H1 (cell line): ENCODE measurements at regions not wholly inside any gene's neighbourhood (a gene's known extent, or its start where the extent isn't known, plus 50 kb on each side); places are given as distances from the start of the nearest gene placed in this dataset.

Experiments
- CTCF ChIA-PET: fragments of 300-600 bp; sonication (Branson Sonifier 250); formaldehyde crosslinking; loops from one replicate; lab custom pipeline; 2021; ENCODE audit not compliant: partially characterized antibody; lab: Charles Lee
- POLR2A ChIA-PET: fragments of 300-600 bp; sonication (Branson Sonifier 250); formaldehyde crosslinking; loops from one replicate; lab custom pipeline; 2021; ENCODE audit warnings: inconsistent platforms; ENCODE audit not compliant: partially characterized antibody; lab: Charles Lee
- DNase-seq, 2 experiments: peaks; one replicate each; pipeline versions ENCODE4 v3.0.0 to v3.0.0-alpha.2; 2010 to 2022; ENCODE audit warnings: low spot score in 2 of 2, low read depth in 1 of 2, mixed read lengths in 1 of 2
- FAIRE-seq: peaks from 2 replicates; lab custom pipeline; 2011; peaks lifted over from hg19 to GRCh38; lab: Jason Lieb, UNC
- H2AFZ ChIP-seq: 2 replicates; pipeline ENCODE4 v1.8.1; 2012; ENCODE audit warnings: low read length, inconsistent platforms
- H2AK5ac ChIP-seq: 2 replicates; pipeline ENCODE4 v1.6.1; 2013; ENCODE audit warnings: low read depth, low read length
- H2BK120ac ChIP-seq: replicated peaks from 2 replicates; pipeline ENCODE3; 2013; ENCODE audit warnings: low read depth, low read length, inconsistent platforms
- H2BK12ac ChIP-seq: 2 replicates; pipeline ENCODE4 v1.6.1; 2013; ENCODE audit warnings: low read depth, low read length
- H2BK15ac ChIP-seq: 2 replicates; pipeline ENCODE4 v1.6.1; 2013; ENCODE audit warnings: low read length
- H2BK20ac ChIP-seq: 2 replicates; pipeline ENCODE4 v1.6.1; 2013; ENCODE audit warnings: low read length
- H2BK5ac ChIP-seq: 2 replicates; pipeline ENCODE4 v1.6.1; 2013; ENCODE audit warnings: low read depth, low read length
- H3K14ac ChIP-seq: 2 replicates; pipeline ENCODE4 v1.6.1; 2013; ENCODE audit warnings: inconsistent platforms; ENCODE audit not compliant: insufficient read length
- H3K18ac ChIP-seq: 2 replicates; pipeline ENCODE4 v1.6.1; 2013; ENCODE audit warnings: low read length; ENCODE audit errors: extremely low read depth
- H3K23ac ChIP-seq: 2 replicates; pipeline ENCODE4 v1.6.1; 2013; ENCODE audit warnings: inconsistent platforms; ENCODE audit not compliant: insufficient read length
- H3K23me2 ChIP-seq: 2 replicates; pipeline ENCODE4 v1.6.1; 2013; ENCODE audit warnings: low read depth, low read length
- H3K27ac ChIP-seq: 2 replicates; pipeline ENCODE4 v1.6.1; 2011; ENCODE audit warnings: low read depth, low read length, inconsistent platforms
- H3K27me3 ChIP-seq, 4 experiments: replicated peaks in 1 of 4; 1 replicate in 1 of 4; 2 replicates in 3 of 4; pipeline versions ENCODE4 v1.6.1 to v1.8.1; 2011 to 2013; ENCODE audit warnings: low read length in 3 of 4, mild to moderate bottlenecking in 3 of 4, inconsistent platforms in 2 of 4, mixed read lengths in 2 of 4, moderate library complexity in 1 of 4; ENCODE audit not compliant: control insufficient read depth in 3 of 4, insufficient read depth in 3 of 4; ENCODE audit errors: extremely low read depth in 1 of 4
- H3K36me3 ChIP-seq, 4 experiments: 2 replicates each; pipeline versions ENCODE4 v1.6.1 to v1.8.1; 2011 to 2013; ENCODE audit warnings: mild to moderate bottlenecking in 4 of 4, low read length in 3 of 4, moderate library complexity in 2 of 4, control low read depth in 1 of 4, inconsistent platforms in 1 of 4; ENCODE audit not compliant: insufficient read depth in 4 of 4, control insufficient read depth in 2 of 4
- H3K4ac ChIP-seq: replicated peaks from 2 replicates; pipeline ENCODE3; 2013; ENCODE audit warnings: low read length, low read depth, mixed read lengths, inconsistent platforms; ENCODE audit not compliant: insufficient read length
- H3K4me1 ChIP-seq, 4 experiments: replicated peaks in 1 of 4; 1 replicate in 1 of 4; 2 replicates in 3 of 4; pipeline versions ENCODE4 v1.6.1 to v1.8.1; 2011 to 2013; ENCODE audit warnings: low read length in 3 of 4, inconsistent platforms in 2 of 4, mixed read lengths in 1 of 4; ENCODE audit not compliant: insufficient read depth in 4 of 4, control insufficient read depth in 3 of 4
- H3K4me2 ChIP-seq, 2 experiments: 2 replicates each; pipeline versions ENCODE4 v1.6.1 to v1.8.1; 2011 to 2013; ENCODE audit warnings: low read depth in 2 of 2, low read length in 2 of 2, control low read depth in 1 of 2, inconsistent platforms in 1 of 2, mild to moderate bottlenecking in 1 of 2; ENCODE audit not compliant: insufficient read depth in 1 of 2
- H3K4me3 ChIP-seq, 4 experiments: fragments of 200-600, 300-600 bp in 1 of 4; sonication (generic), shearing (Covaris generic), sonication (Bioruptor Twin) in 1 of 4; 2 replicates each; pipeline versions ENCODE4 v1.5.1 to v1.8.1; 2011 to 2016; ENCODE audit warnings: low read length in 4 of 4, low read depth in 3 of 4, control low read depth in 2 of 4, inconsistent platforms in 2 of 4, mild to moderate bottlenecking in 2 of 4, mixed read lengths in 1 of 4, moderate library complexity in 1 of 4; ENCODE audit not compliant: insufficient read depth in 2 of 4; ENCODE audit errors: extremely low read depth in 1 of 4
- H3K56ac ChIP-seq: replicated peaks from 2 replicates; pipeline ENCODE3; 2013; ENCODE audit warnings: low read depth, mild to moderate bottlenecking, mixed read lengths, low read length, inconsistent platforms; ENCODE audit not compliant: insufficient read length
- H3K79me1 ChIP-seq: 2 replicates; pipeline ENCODE4 v1.6.1; 2013; ENCODE audit warnings: low read depth, low read length, control low read depth
- H3K79me2 ChIP-seq, 2 experiments: 2 replicates each; pipeline versions ENCODE4 v1.6.1 to v1.8.1; 2012 to 2013; ENCODE audit warnings: low read length in 2 of 2, mild to moderate bottlenecking in 2 of 2, inconsistent platforms in 1 of 2; ENCODE audit not compliant: insufficient read depth in 2 of 2, control insufficient read depth in 1 of 2
- H3K9ac ChIP-seq, 4 experiments: replicated peaks in 1 of 4; 1 replicate in 1 of 4; 2 replicates in 3 of 4; pipeline versions ENCODE4 v1.6.1 to v1.8.1; 2011 to 2013; ENCODE audit warnings: low read depth in 3 of 4, low read length in 3 of 4, control low read depth in 2 of 4, mild to moderate bottlenecking in 2 of 4, moderate library complexity in 2 of 4, inconsistent platforms in 1 of 4; ENCODE audit errors: extremely low read depth in 1 of 4
- H3K9me3 ChIP-seq, 2 experiments: 2 replicates each; pipeline versions ENCODE4 v1.6.1 to v1.8.1; 2012 to 2013; ENCODE audit warnings: mild to moderate bottlenecking in 2 of 2, moderate library complexity in 2 of 2, control low read depth in 1 of 2, inconsistent platforms in 1 of 2, low read depth in 1 of 2, low read length in 1 of 2, mixed read lengths in 1 of 2; ENCODE audit not compliant: insufficient read depth in 2 of 2
- H4K20me1 ChIP-seq, 2 experiments: replicated peaks in 1 of 2; 2 replicates each; pipeline versions ENCODE3 to v1.8.1; 2011 to 2013; ENCODE audit warnings: inconsistent platforms in 2 of 2, low read length in 2 of 2, mild to moderate bottlenecking in 1 of 2; ENCODE audit not compliant: insufficient read depth in 2 of 2, control insufficient read depth in 1 of 2
- H4K5ac ChIP-seq: 2 replicates; pipeline ENCODE4 v1.6.1; 2013; ENCODE audit warnings: low read length, low read depth, mixed read lengths, inconsistent platforms; ENCODE audit not compliant: insufficient read length
- H4K8ac ChIP-seq: 2 replicates; pipeline ENCODE4 v1.8.0; 2013; ENCODE audit warnings: mild to moderate bottlenecking, moderate library complexity, low read length, inconsistent platforms; ENCODE audit not compliant: insufficient read depth; ENCODE audit errors: extremely low read depth
- H4K91ac ChIP-seq: replicated peaks from 2 replicates; pipeline ENCODE3; 2013; ENCODE audit warnings: low read length, mixed read lengths, inconsistent platforms; ENCODE audit not compliant: insufficient read length
- BRCA1 ChIP-seq: IDR thresholded peaks from 2 replicates; pipeline ENCODE4 v1.6.1; 2012; ENCODE audit warnings: low read depth, low read length, improper control_type of control experiment
- CBX5 ChIP-seq: fragments of 300-800, 300-1000 bp; sonication (generic); IDR thresholded peaks from 2 replicates; pipeline ENCODE4 v1.7.1; 2016; ENCODE audit warnings: antibody characterized with exemption, low read length, low read depth
- CTBP2 ChIP-seq: IDR thresholded peaks from 2 replicates; pipeline ENCODE4 v1.7.0; 2011; ENCODE audit warnings: borderline replicate concordance, mild to moderate bottlenecking, moderate library complexity, mixed read lengths, low read length; ENCODE audit not compliant: insufficient read depth, insufficient read length
- GABPA ChIP-seq: IDR thresholded peaks from 2 replicates; pipeline ENCODE4 v1.6.1; 2011; ENCODE audit warnings: mild to moderate bottlenecking, low read length, moderate library complexity, borderline replicate concordance; ENCODE audit not compliant: insufficient read depth
- KDM1A ChIP-seq: fragments of 200-600, 300-600 bp; sonication (generic); IDR thresholded peaks from 2 replicates; pipeline ENCODE4 v1.7.1; 2016; ENCODE audit warnings: mild to moderate bottlenecking, low read length, borderline replicate concordance
- POLR2A ChIP-seq, 2 experiments: IDR thresholded peaks; 1 replicate in 1 of 2; 2 replicates in 1 of 2; pipeline ENCODE4 v1.6.1; 2011; ENCODE audit warnings: low read depth in 2 of 2, low read length in 2 of 2, mild to moderate bottlenecking in 2 of 2; ENCODE audit errors: control extremely low read depth in 1 of 2
- POLR2AphosphoS5 ChIP-seq: IDR thresholded peaks from 2 replicates; pipeline ENCODE4 v1.6.1; 2011; ENCODE audit warnings: low read depth, low read length
- POU5F1 ChIP-seq: IDR thresholded peaks from 2 replicates; pipeline ENCODE4 v1.6.1; 2011; ENCODE audit warnings: low read depth, mild to moderate bottlenecking, low read length, moderate library complexity
- RAD21 ChIP-seq, 2 experiments: IDR thresholded peaks in 1 of 2; conservative IDR thresholded peaks in 1 of 2; 2 replicates each; pipeline ENCODE4 v1.6.1; 2011; ENCODE audit warnings: low read depth in 2 of 2, low read length in 2 of 2, improper control_type of control experiment in 1 of 2, inconsistent platforms in 1 of 2, mild to moderate bottlenecking in 1 of 2, moderate library complexity in 1 of 2
- RXRA ChIP-seq: IDR thresholded peaks from 2 replicates; pipeline ENCODE4 v1.6.1; 2011; ENCODE audit warnings: low read depth, mild to moderate bottlenecking, low read length, moderate library complexity; ENCODE audit not compliant: insufficient read depth
- SP1 ChIP-seq: IDR thresholded peaks from 2 replicates; pipeline ENCODE4 v1.6.1; 2011; ENCODE audit warnings: low read depth, low read length
- SRF ChIP-seq: IDR thresholded peaks from 2 replicates; pipeline ENCODE4 v1.6.1; 2011; ENCODE audit warnings: mild to moderate bottlenecking, low read depth, low read length, moderate library complexity
- SUZ12 ChIP-seq: fragments of 200-600 bp; sonication (generic); IDR thresholded peaks from 2 replicates; pipeline ENCODE4 v1.6.1; 2012; ENCODE audit warnings: mild to moderate bottlenecking, inconsistent platforms, low read length, moderate library complexity, mixed read lengths
- TBP ChIP-seq: IDR thresholded peaks from 2 replicates; pipeline ENCODE4 v1.6.1; 2011; ENCODE audit warnings: low read depth, low read length, improper control_type of control experiment
- ZNF274 ChIP-seq: IDR thresholded peaks from 2 replicates; pipeline ENCODE4 v1.7.0; 2012; ENCODE audit warnings: low read length, borderline replicate concordance; ENCODE audit errors: extremely low read depth
- WGBS, 2 experiments: shearing (Covaris generic) in 1 of 2; methylation state at CpG; one replicate each; pipeline versions ENCODE4 v1.1.6 to v1.1.7; 2013 to 2015; ENCODE audit warnings: low lambda C conversion rate in 2 of 2, mixed read lengths in 2 of 2, inconsistent platforms in 1 of 2, low coverage in 1 of 2, missing lambda C conversion rate in 1 of 2; ENCODE audit not compliant: insufficient replicate concordance in 2 of 2, insufficient coverage in 1 of 2, insufficient read length in 1 of 2; ENCODE audit errors: extremely low coverage in 1 of 2, missing lambda C conversion rate in 1 of 2; 5-methylcytosine and 5-hydroxymethylcytosine counted together

DNA sequence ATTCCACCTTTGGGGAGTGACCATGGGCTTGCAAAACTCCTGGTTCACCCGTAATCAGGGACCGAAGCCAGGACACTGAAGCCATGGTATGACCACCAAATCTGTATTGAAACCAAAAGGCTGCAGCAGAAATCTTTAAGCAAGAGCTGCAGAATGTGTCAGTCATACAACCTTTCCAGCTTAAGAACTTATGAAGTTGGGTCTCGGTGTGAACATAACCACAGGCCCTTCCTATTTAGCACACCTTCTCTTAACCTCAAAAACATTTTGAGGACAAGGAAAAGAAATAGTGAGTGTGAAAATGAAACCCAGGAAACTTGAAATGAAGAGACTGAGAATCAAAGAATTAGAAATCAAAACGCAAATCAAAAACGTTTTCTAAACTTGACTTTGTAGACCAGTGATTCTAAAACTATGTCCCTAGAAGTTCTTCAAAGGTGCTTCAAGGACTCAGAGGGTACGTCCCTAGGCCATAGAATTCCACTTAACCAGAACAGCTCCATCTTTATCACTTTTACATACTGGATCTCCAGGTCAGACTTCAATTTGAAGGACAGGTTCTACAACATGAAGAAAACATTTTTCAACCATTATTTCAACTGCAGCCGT is 231.6 kb upstream of the GRIP1 start:
- no peaks in the 10 kb centered on the region; the same call in 1 of the 2 replicates for H3K79me1 ChIP-seq
- no peak for FAIRE-seq
- H2BK15ac ChIP-seq: no peak overlapping the region
- no peak overlapping the region for H3K18ac ChIP-seq
- H3K56ac ChIP-seq: no peak overlapping the region
- H3K4me3 ChIP-seq: no peak overlapping the region
- 90% methylated on average over 7 of the region's 7 CpGs; no CpG with 5 or more reads in 1 of the 2 experiments for WGBS, 2 experiments
- H4K20me1 ChIP-seq: no peaks in the 10 kb centered on the region
- H4K91ac ChIP-seq: no peak overlapping the region
- ChIA-PET POLR2A (no interaction called here), CTCF (interaction anchor here (0.9 kb wide), 2 partner anchors 27 to 34 kb away, joined by 3 read pairs; no protein-coding TSS in a partner anchor)
- H3K14ac ChIP-seq: no peak overlapping the region
- no peaks in the 10 kb centered on the region for H3K27me3 ChIP-seq
- no peak overlapping the region for H3K4ac ChIP-seq
- H3K9ac ChIP-seq: no peak overlapping the region
- H3K27ac ChIP-seq: no peak overlapping the region
- no peak overlapping the region for H2AFZ ChIP-seq
- no peak overlapping the region for H3K23ac ChIP-seq
- H3K9me3 ChIP-seq: no peaks in the 10 kb centered on the region
- no peak overlapping the region for H2BK120ac ChIP-seq
- H2BK12ac ChIP-seq: no peak overlapping the region
- no peak overlapping the region for H4K8ac ChIP-seq
- DNase-seq: no peak
- H2BK20ac ChIP-seq: no peak overlapping the region
- H3K36me3 ChIP-seq: no peaks in the 10 kb centered on the region
- H4K5ac ChIP-seq: no peak overlapping the region
- H2BK5ac ChIP-seq: no peak overlapping the region
- H3K4me1 ChIP-seq: peaks cover 0 to 4% (median 0%) of the 10 kb centered on the region in 4 experiments; a peak in 1 of 7 replicates
- H3K23me2 ChIP-seq: no peaks in the 10 kb centered on the region
- 0 out of 4 replicates have a peak, but pooled peaks cover 0 to 3% of the 10 kb centered on the region in 2 experiments for H3K79me2 ChIP-seq
- no peak overlapping the region for H3K4me2 ChIP-seq
- H2AK5ac ChIP-seq: no peak overlapping the region
- TF ChIP-seq SP1 (no peak), GABPA (no peak), POU5F1 (no peak), TBP (no peak), SUZ12 (no peak), CTBP2 (no peak), KDM1A (no peak), ZNF274 (no peak), POLR2A (IDR thresholded peaks at IDR 0.05; ENCODE audit: control extremely low read depth in 1 of 2, low read depth in 2 of 2, low read length in 2 of 2) (no peak), BRCA1 (no peak), SRF (no peak), RXRA (no peak), RAD21 (IDR thresholded peaks at IDR 0.05 in 1 of 2, conservative IDR thresholded peaks at IDR 0.05 in 1 of 2; ENCODE audit: low read depth in 2 of 2, low read length in 2 of 2) (no peak), CBX5 (no peak), POLR2AphosphoS5 (no peak)
